H1 (cell line): ENCODE measurements at regions not wholly inside any gene's neighbourhood (a gene's known extent, or its start where the extent isn't known, plus 50 kb on each side); places are given as distances from the start of the nearest gene placed in this dataset.

ENCODE experiments used
- CTCF ChIA-PET: fragments of 300-600 bp; sonication (Branson Sonifier 250); formaldehyde crosslinking; loops from one replicate; lab custom pipeline; 2021; ENCODE audit not compliant: partially characterized antibody; lab: Charles Lee
- POLR2A ChIA-PET: fragments of 300-600 bp; sonication (Branson Sonifier 250); formaldehyde crosslinking; loops from one replicate; lab custom pipeline; 2021; ENCODE audit warnings: inconsistent platforms; ENCODE audit not compliant: partially characterized antibody; lab: Charles Lee
- DNase-seq, 2 experiments: peaks; one replicate each; pipeline versions ENCODE4 v3.0.0 to v3.0.0-alpha.2; 2010 to 2022; ENCODE audit warnings: low spot score in 2 of 2, low read depth in 1 of 2, mixed read lengths in 1 of 2
- FAIRE-seq: peaks from 2 replicates; lab custom pipeline; 2011; peaks lifted over from hg19 to GRCh38; lab: Jason Lieb, UNC
- H2AFZ ChIP-seq: 2 replicates; pipeline ENCODE4 v1.8.1; 2012; ENCODE audit warnings: low read length, inconsistent platforms
- H2AK5ac ChIP-seq: 2 replicates; pipeline ENCODE4 v1.6.1; 2013; ENCODE audit warnings: low read depth, low read length
- H2BK120ac ChIP-seq: replicated peaks from 2 replicates; pipeline ENCODE3; 2013; ENCODE audit warnings: low read depth, low read length, inconsistent platforms
- H2BK12ac ChIP-seq: 2 replicates; pipeline ENCODE4 v1.6.1; 2013; ENCODE audit warnings: low read depth, low read length
- H2BK15ac ChIP-seq: 2 replicates; pipeline ENCODE4 v1.6.1; 2013; ENCODE audit warnings: low read length
- H2BK20ac ChIP-seq: 2 replicates; pipeline ENCODE4 v1.6.1; 2013; ENCODE audit warnings: low read length
- H2BK5ac ChIP-seq: 2 replicates; pipeline ENCODE4 v1.6.1; 2013; ENCODE audit warnings: low read depth, low read length
- H3K14ac ChIP-seq: 2 replicates; pipeline ENCODE4 v1.6.1; 2013; ENCODE audit warnings: inconsistent platforms; ENCODE audit not compliant: insufficient read length
- H3K18ac ChIP-seq: 2 replicates; pipeline ENCODE4 v1.6.1; 2013; ENCODE audit warnings: low read length; ENCODE audit errors: extremely low read depth
- H3K23ac ChIP-seq: 2 replicates; pipeline ENCODE4 v1.6.1; 2013; ENCODE audit warnings: inconsistent platforms; ENCODE audit not compliant: insufficient read length
- H3K23me2 ChIP-seq: 2 replicates; pipeline ENCODE4 v1.6.1; 2013; ENCODE audit warnings: low read depth, low read length
- H3K27ac ChIP-seq: 2 replicates; pipeline ENCODE4 v1.6.1; 2011; ENCODE audit warnings: low read depth, low read length, inconsistent platforms
- H3K27me3 ChIP-seq, 4 experiments: replicated peaks in 1 of 4; 1 replicate in 1 of 4; 2 replicates in 3 of 4; pipeline versions ENCODE4 v1.6.1 to v1.8.1; 2011 to 2013; ENCODE audit warnings: low read length in 3 of 4, mild to moderate bottlenecking in 3 of 4, inconsistent platforms in 2 of 4, mixed read lengths in 2 of 4, moderate library complexity in 1 of 4; ENCODE audit not compliant: control insufficient read depth in 3 of 4, insufficient read depth in 3 of 4; ENCODE audit errors: extremely low read depth in 1 of 4
- H3K36me3 ChIP-seq, 4 experiments: 2 replicates each; pipeline versions ENCODE4 v1.6.1 to v1.8.1; 2011 to 2013; ENCODE audit warnings: mild to moderate bottlenecking in 4 of 4, low read length in 3 of 4, moderate library complexity in 2 of 4, control low read depth in 1 of 4, inconsistent platforms in 1 of 4; ENCODE audit not compliant: insufficient read depth in 4 of 4, control insufficient read depth in 2 of 4
- H3K4ac ChIP-seq: replicated peaks from 2 replicates; pipeline ENCODE3; 2013; ENCODE audit warnings: low read length, low read depth, mixed read lengths, inconsistent platforms; ENCODE audit not compliant: insufficient read length
- H3K4me1 ChIP-seq, 4 experiments: replicated peaks in 1 of 4; 1 replicate in 1 of 4; 2 replicates in 3 of 4; pipeline versions ENCODE4 v1.6.1 to v1.8.1; 2011 to 2013; ENCODE audit warnings: low read length in 3 of 4, inconsistent platforms in 2 of 4, mixed read lengths in 1 of 4; ENCODE audit not compliant: insufficient read depth in 4 of 4, control insufficient read depth in 3 of 4
- H3K4me2 ChIP-seq, 2 experiments: 2 replicates each; pipeline versions ENCODE4 v1.6.1 to v1.8.1; 2011 to 2013; ENCODE audit warnings: low read depth in 2 of 2, low read length in 2 of 2, control low read depth in 1 of 2, inconsistent platforms in 1 of 2, mild to moderate bottlenecking in 1 of 2; ENCODE audit not compliant: insufficient read depth in 1 of 2
- H3K4me3 ChIP-seq, 4 experiments: fragments of 200-600, 300-600 bp in 1 of 4; sonication (generic), shearing (Covaris generic), sonication (Bioruptor Twin) in 1 of 4; 2 replicates each; pipeline versions ENCODE4 v1.5.1 to v1.8.1; 2011 to 2016; ENCODE audit warnings: low read length in 4 of 4, low read depth in 3 of 4, control low read depth in 2 of 4, inconsistent platforms in 2 of 4, mild to moderate bottlenecking in 2 of 4, mixed read lengths in 1 of 4, moderate library complexity in 1 of 4; ENCODE audit not compliant: insufficient read depth in 2 of 4; ENCODE audit errors: extremely low read depth in 1 of 4
- H3K56ac ChIP-seq: replicated peaks from 2 replicates; pipeline ENCODE3; 2013; ENCODE audit warnings: low read depth, mild to moderate bottlenecking, mixed read lengths, low read length, inconsistent platforms; ENCODE audit not compliant: insufficient read length
- H3K79me1 ChIP-seq: 2 replicates; pipeline ENCODE4 v1.6.1; 2013; ENCODE audit warnings: low read depth, low read length, control low read depth
- H3K79me2 ChIP-seq, 2 experiments: 2 replicates each; pipeline versions ENCODE4 v1.6.1 to v1.8.1; 2012 to 2013; ENCODE audit warnings: low read length in 2 of 2, mild to moderate bottlenecking in 2 of 2, inconsistent platforms in 1 of 2; ENCODE audit not compliant: insufficient read depth in 2 of 2, control insufficient read depth in 1 of 2
- H3K9ac ChIP-seq, 4 experiments: replicated peaks in 1 of 4; 1 replicate in 1 of 4; 2 replicates in 3 of 4; pipeline versions ENCODE4 v1.6.1 to v1.8.1; 2011 to 2013; ENCODE audit warnings: low read depth in 3 of 4, low read length in 3 of 4, control low read depth in 2 of 4, mild to moderate bottlenecking in 2 of 4, moderate library complexity in 2 of 4, inconsistent platforms in 1 of 4; ENCODE audit errors: extremely low read depth in 1 of 4
- H3K9me3 ChIP-seq, 2 experiments: 2 replicates each; pipeline versions ENCODE4 v1.6.1 to v1.8.1; 2012 to 2013; ENCODE audit warnings: mild to moderate bottlenecking in 2 of 2, moderate library complexity in 2 of 2, control low read depth in 1 of 2, inconsistent platforms in 1 of 2, low read depth in 1 of 2, low read length in 1 of 2, mixed read lengths in 1 of 2; ENCODE audit not compliant: insufficient read depth in 2 of 2
- H4K20me1 ChIP-seq, 2 experiments: replicated peaks in 1 of 2; 2 replicates each; pipeline versions ENCODE3 to v1.8.1; 2011 to 2013; ENCODE audit warnings: inconsistent platforms in 2 of 2, low read length in 2 of 2, mild to moderate bottlenecking in 1 of 2; ENCODE audit not compliant: insufficient read depth in 2 of 2, control insufficient read depth in 1 of 2
- H4K5ac ChIP-seq: 2 replicates; pipeline ENCODE4 v1.6.1; 2013; ENCODE audit warnings: low read length, low read depth, mixed read lengths, inconsistent platforms; ENCODE audit not compliant: insufficient read length
- H4K8ac ChIP-seq: 2 replicates; pipeline ENCODE4 v1.8.0; 2013; ENCODE audit warnings: mild to moderate bottlenecking, moderate library complexity, low read length, inconsistent platforms; ENCODE audit not compliant: insufficient read depth; ENCODE audit errors: extremely low read depth
- H4K91ac ChIP-seq: replicated peaks from 2 replicates; pipeline ENCODE3; 2013; ENCODE audit warnings: low read length, mixed read lengths, inconsistent platforms; ENCODE audit not compliant: insufficient read length
- CTCF ChIP-seq, 3 experiments: IDR thresholded peaks; 1 replicate in 2 of 3; 2 replicates in 1 of 3; pipeline versions ENCODE4 v1.5.1 to v1.6.1; 2011; ENCODE audit warnings: low read length in 3 of 3, mild to moderate bottlenecking in 3 of 3, inconsistent platforms in 2 of 3, low read depth in 1 of 3, moderate library complexity in 1 of 3; ENCODE audit not compliant: insufficient read depth in 1 of 3; ENCODE audit errors: control extremely low read depth in 1 of 3
- NRF1 ChIP-seq: IDR thresholded peaks from 2 replicates; pipeline ENCODE4 v1.6.1; 2011; ENCODE audit warnings: mild to moderate bottlenecking, low read depth, low read length, improper control_type of control experiment
- RAD21 ChIP-seq, 2 experiments: IDR thresholded peaks in 1 of 2; conservative IDR thresholded peaks in 1 of 2; 2 replicates each; pipeline ENCODE4 v1.6.1; 2011; ENCODE audit warnings: low read depth in 2 of 2, low read length in 2 of 2, improper control_type of control experiment in 1 of 2, inconsistent platforms in 1 of 2, mild to moderate bottlenecking in 1 of 2, moderate library complexity in 1 of 2
- WGBS, 2 experiments: shearing (Covaris generic) in 1 of 2; methylation state at CpG; one replicate each; pipeline versions ENCODE4 v1.1.6 to v1.1.7; 2013 to 2015; ENCODE audit warnings: low lambda C conversion rate in 2 of 2, mixed read lengths in 2 of 2, inconsistent platforms in 1 of 2, low coverage in 1 of 2, missing lambda C conversion rate in 1 of 2; ENCODE audit not compliant: insufficient replicate concordance in 2 of 2, insufficient coverage in 1 of 2, insufficient read length in 1 of 2; ENCODE audit errors: extremely low coverage in 1 of 2, missing lambda C conversion rate in 1 of 2; 5-methylcytosine and 5-hydroxymethylcytosine counted together

GRCh38 chr6:165931675-165932074 lies 236.0 kb downstream of the TBXT start:
- POLR2A ChIA-PET: no interaction called here
- DNase-seq: no peak
- Histone ChIP-seq H3K56ac (no peak overlapping the region), H3K4ac (no peak overlapping the region), H3K23me2 (no peaks in the 10 kb centered on the region), H3K36me3 (no peaks in the 10 kb centered on the region), H2BK120ac (no peak overlapping the region), H3K79me2 (no peaks in the 10 kb centered on the region), H3K9me3 (no peaks in the 10 kb centered on the region; a peak in 1 of 4 replicates), H3K14ac (no peak overlapping the region), H4K91ac (no peak overlapping the region), H3K23ac (no peak overlapping the region), H3K79me1 (no peaks in the 10 kb centered on the region), H2AFZ (no peak overlapping the region), H3K27me3 (0 out of 7 replicates have a peak, but pooled peaks cover 0 to 2% (median 0%) of the 10 kb centered on the region in 4 experiments), H3K27ac (no peak overlapping the region)
- peak; percentile 14 to 36 (median 35); a peak in 3 of 4 replicates for TF ChIP-seq CTCF (IDR thresholded peaks at IDR 0.05; ENCODE audit: control extremely low read depth in 1 of 3, insufficient read depth in 1 of 3, low read depth in 1 of 3, low read length in 3 of 3)
- no peak for TF ChIP-seq NRF1
- TF ChIP-seq RAD21 (IDR thresholded peaks at IDR 0.05 in 1 of 2, conservative IDR thresholded peaks at IDR 0.05 in 1 of 2; ENCODE audit: low read depth in 2 of 2, low read length in 2 of 2): peak; percentile 31 to 43; a peak in 3 of 4 replicates
- TF ChIP-seq, all 59 proteins: peak for 2
- no peak overlapping the region for H4K8ac ChIP-seq
- H3K4me3 ChIP-seq: no peak overlapping the region
- no peak overlapping the region for H2AK5ac ChIP-seq
- H2BK5ac ChIP-seq: no peak overlapping the region
- FAIRE-seq: no peak
- no peaks in the 10 kb centered on the region; a peak in 1 of 7 replicates for H3K4me1 ChIP-seq
- no peak overlapping the region for H2BK20ac ChIP-seq
- no peak overlapping the region for H2BK15ac ChIP-seq
- H2BK12ac ChIP-seq: no peak overlapping the region
- no peak overlapping the region for H3K9ac ChIP-seq
- H4K5ac ChIP-seq: no peak overlapping the region
- H3K4me2 ChIP-seq: no peak overlapping the region
- WGBS, 2 experiments: 85% methylated on average over 9 of the region's 9 CpGs; no CpG with 5 or more reads in 1 of the 2 experiments
- H3K18ac ChIP-seq: no peak overlapping the region
- no peaks in the 10 kb centered on the region for H4K20me1 ChIP-seq
- CTCF ChIA-PET: interaction anchor here (0.7 to 2.6 kb wide), 11 partner anchors 13 to 174 kb away, joined by 3 to 15 read pairs (median 3); no protein-coding TSS in a partner anchor
